ENCODE measurements at regions not wholly inside any gene's neighbourhood (a gene's known extent, or its start where the extent isn't known, plus 50 kb on each side); places are given as distances from the start of the nearest gene placed in this dataset.

DNA sequence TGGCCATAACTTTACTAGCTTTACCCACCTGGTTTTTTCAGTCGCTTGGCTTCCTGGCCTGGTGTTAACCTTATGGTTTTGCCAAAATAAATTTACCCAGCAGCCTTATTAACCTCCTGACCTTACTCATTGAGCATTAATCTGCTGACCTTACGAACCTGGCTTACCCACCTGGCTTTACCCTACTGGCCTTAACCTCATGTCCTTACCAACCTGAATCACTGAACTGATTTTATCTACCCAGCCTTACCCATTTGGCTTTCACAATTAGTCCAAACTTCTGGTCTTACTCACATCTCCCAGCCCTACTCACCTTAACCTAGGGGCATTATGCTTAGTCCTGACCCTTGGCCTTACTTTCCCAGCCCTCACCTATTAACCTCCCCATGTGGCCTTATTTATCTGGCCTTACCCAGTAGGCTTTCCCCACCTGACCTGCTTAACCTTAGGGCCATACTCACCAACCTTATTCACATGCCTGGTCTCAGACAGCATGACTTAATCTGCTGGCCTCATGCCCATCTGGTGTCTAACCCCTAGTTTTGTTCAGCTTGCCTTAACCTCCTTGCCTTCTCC is 93.4 kb downstream of the IL12A start:
- H3K4me1 ChIP-seq, result no peaks in the 10 kb centered on the region
- intact Hi-C loops (cut with DNase I; ENCODE audit: low total_unique reads), result no loop called here
- 87 to 95% (median 90%) methylated on average over 2 of the region's 2 CpGs for WGBS, 5 donors
- no peak overlapping the region for H3K4me3 ChIP-seq
- no peak for TF ChIP-seq CTCF (IDR thresholded peaks at IDR 0.05 in 8 of 11, conservative IDR thresholded peaks at IDR 0.05 in 3 of 11)
- no peak for TF ChIP-seq POLR2AphosphoS5 (IDR thresholded peaks at IDR 0.05)
- TF ChIP-seq POLR2A (IDR thresholded peaks at IDR 0.05), result no peak
- no peak for DNase-seq
- peaks cover 0 to 12% (median 4%) of the 10 kb centered on the region in 8 donors for H3K9me3 ChIP-seq
- H3K27ac ChIP-seq, result no peak overlapping the region
- no peaks in the 10 kb centered on the region for H3K27me3 ChIP-seq (replicated peaks in 1 of 7)
- H3K36me3 ChIP-seq, result no peaks in the 10 kb centered on the region

GRCh38 chr3:160084998-160085397 is 96.4 kb downstream of the IL12A start:
- Histone ChIP-seq H3K36me3 (no peaks in the 10 kb centered on the region), H3K4me1 (no peaks in the 10 kb centered on the region), H3K27ac (no peak overlapping the region), H3K27me3 (replicated peaks in 1 of 7) (no peaks in the 10 kb centered on the region), H3K9me3 (peaks cover 0 to 12% (median 4%) of the 10 kb centered on the region in 8 donors), H3K4me3 (no peak overlapping the region)
- intact Hi-C loops (cut with DNase I; ENCODE audit: low total_unique reads), result no loop called here
- TF ChIP-seq POLR2A (IDR thresholded peaks at IDR 0.05) (no peak), POLR2AphosphoS5 (IDR thresholded peaks at IDR 0.05) (no peak), CTCF (IDR thresholded peaks at IDR 0.05 in 8 of 11, conservative IDR thresholded peaks at IDR 0.05 in 3 of 11) (no peak)
- WGBS, 5 donors, result 86 to 94% (median 91%) methylated on average over 1 of the region's 1 CpG
- no peak for DNase-seq

GRCh38 chr3:160088492-160089137 is 100.0 kb downstream of the IL12A start:
- H3K36me3 ChIP-seq, result no peaks in the 10 kb centered on the region
- H3K27ac ChIP-seq, result no peak overlapping the region
- no peak for TF ChIP-seq POLR2A (IDR thresholded peaks at IDR 0.05)
- no peak for DNase-seq
- WGBS, 5 donors, result 85 to 93% (median 91%) methylated on average over 3 of the region's 3 CpGs
- H3K9me3 ChIP-seq, result no peaks in the 10 kb centered on the region
- intact Hi-C loops (cut with DNase I; ENCODE audit: low total_unique reads), result no loop called here
- H3K4me1 ChIP-seq, result no peaks in the 10 kb centered on the region
- H3K27me3 ChIP-seq (replicated peaks in 1 of 7), result no peaks in the 10 kb centered on the region
- H3K4me3 ChIP-seq, result no peak overlapping the region

DNA sequence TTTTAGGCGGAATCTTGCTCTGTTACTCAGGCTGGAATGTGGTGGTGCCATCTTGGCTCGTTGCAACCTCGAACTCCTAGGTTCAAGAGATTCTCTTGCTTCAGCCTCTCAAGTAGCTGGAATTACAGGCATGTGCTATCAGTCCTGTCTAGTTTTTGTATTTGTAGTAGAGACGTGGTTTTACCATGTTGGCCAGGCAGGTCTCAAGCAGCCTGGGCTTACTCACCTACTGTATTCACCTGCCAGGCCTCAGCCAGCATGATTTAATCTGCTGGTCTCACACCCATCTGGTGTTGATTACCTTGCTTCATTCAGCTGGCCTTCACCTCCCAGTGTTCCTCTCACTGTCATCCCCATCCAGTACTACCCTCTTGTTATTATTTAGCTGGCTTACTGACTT is 102.0 kb downstream of the IL12A start:
- no peaks in the 10 kb centered on the region for H3K9me3 ChIP-seq
- DNase-seq, result no peak
- H3K4me3 ChIP-seq, result no peak overlapping the region
- no peaks in the 10 kb centered on the region for H3K4me1 ChIP-seq
- WGBS, 5 donors, result 94 to 99% (median 96%) methylated on average over 4 of the region's 4 CpGs
- H3K27ac ChIP-seq, result no peak overlapping the region
- intact Hi-C loops (cut with DNase I; ENCODE audit: low total_unique reads), result no loop called here
- no peaks in the 10 kb centered on the region for H3K27me3 ChIP-seq (replicated peaks in 1 of 7)
- no peak for TF ChIP-seq POLR2AphosphoS5 (IDR thresholded peaks at IDR 0.05)
- no peak for TF ChIP-seq CTCF (IDR thresholded peaks at IDR 0.05 in 8 of 11, conservative IDR thresholded peaks at IDR 0.05 in 3 of 11)
- TF ChIP-seq POLR2A (IDR thresholded peaks at IDR 0.05), result no peak
- no peaks in the 10 kb centered on the region for H3K36me3 ChIP-seq

All from spleen (tissue), 11 donors.